HG03439 (cell line): ENCODE measurements at regions not wholly inside any gene's neighbourhood (a gene's known extent, or its start where the extent isn't known, plus 50 kb on each side); places are given as distances from the start of the nearest gene placed in this dataset.
"Not testable (repeated sequence)": the region's sequence is repeated elsewhere in the genome, so short reads cannot be mapped to it uniquely, and the experiment has no call there.

ENCODE experiments used
- ATAC-seq: cut with Tn5 transposase; IDR thresholded peaks from one replicate; pipeline ENCODE4 v1.9.1; 2021; ENCODE audit warnings: mild to moderate bottlenecking, moderate library complexity; ENCODE audit not compliant: unreplicated experiment

DNA sequence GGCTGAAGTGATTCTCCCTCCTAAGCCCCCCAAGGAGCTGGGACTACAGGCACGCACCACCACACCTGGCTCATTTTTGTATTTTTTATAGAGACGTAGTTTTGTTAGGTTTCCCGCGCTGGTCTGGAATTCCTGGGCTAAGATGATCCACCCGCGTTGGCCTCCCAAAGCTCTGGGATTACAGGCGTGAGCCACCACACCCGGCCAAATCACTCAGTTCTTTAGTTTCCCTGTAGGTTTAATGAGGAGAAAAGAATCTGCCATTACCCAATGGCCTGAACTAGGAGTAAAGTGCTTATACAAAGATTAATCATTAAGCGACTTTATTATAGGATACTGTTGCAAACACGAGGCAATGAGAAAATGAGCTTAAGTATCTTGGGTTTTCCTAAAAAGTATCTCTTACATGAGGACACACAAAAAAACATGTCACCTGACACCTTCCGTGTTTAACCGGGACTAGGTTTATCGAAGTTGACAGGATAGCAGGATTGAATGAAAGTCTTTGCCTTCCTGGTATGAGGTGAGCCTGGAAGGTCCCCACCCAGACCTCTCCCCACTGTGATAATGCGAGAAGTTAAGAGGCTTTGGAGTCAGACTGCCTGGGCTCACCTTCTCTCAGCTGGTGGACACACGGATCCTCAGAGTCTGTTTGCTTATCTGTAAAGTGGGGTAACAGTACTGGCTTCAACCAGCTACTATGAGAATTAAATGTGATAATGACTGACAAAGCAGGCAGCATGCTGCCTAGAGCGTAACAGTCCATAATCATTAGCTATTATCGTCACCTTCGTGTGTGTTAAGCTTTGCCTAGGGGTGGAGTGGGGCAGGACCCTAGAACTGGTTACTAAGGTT, 133.5 kb upstream of the KRAS start:
- ATAC-seq, result no peak

- no peak for ATAC-seq
These were observed 131.8 kb upstream of the KRAS start for GRCh38 chr12:25382311-25383106.

DNA sequence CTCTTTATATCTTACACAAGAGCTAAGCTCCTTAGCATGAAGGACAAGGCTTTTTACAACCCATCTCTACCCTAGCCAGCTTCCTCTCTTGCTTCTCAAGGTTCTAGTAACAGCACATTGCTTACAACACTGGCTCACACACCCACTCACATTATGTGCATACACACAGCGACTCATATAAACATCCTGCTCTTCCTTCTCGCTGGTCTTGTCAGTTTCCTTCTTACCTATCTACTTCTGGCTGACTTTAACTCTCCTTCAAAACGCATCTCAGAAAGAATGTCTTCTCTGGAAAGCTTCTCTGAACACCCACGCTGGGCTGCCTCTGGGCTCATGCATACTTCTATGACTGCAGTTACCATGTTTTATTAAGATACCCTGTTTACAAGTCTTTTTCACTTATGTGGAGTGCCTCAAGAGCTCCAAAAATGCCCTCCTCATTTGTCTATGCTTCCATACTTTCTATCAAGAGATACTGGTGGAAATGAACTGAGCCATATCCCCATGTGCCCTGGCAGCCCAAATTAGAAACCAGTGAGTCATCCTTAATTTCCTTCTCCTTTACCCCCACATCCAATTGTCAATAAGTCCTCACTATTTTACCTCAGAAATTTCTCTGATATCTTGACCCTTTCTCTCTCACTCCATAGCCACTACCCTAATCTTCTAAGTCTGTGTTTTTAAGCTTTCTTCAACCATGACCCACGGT, 126.9 kb upstream of the KRAS start:
- no peak for ATAC-seq

GRCh38 chr12:25376985-25377384, 126.3 kb upstream of the KRAS start:
- no peak for ATAC-seq

DNA sequence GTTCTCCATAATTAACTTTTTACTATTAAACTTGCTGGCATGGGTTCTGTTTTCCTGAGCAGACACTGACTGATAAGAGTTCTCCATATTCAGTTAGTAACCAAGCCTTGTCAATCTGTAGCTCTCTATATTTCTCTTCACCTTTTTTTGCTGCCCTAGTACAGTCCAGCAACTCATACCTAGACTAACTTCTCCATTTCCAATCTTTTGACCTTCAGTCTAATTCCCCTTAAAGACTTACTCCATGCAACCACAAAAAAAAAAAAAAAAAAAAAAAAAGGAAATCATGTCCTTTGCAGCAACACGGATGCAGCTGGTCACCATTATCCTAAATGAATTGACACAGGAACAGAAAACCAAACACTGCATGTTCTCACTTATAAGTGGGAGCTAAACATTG, 125.7 kb upstream of the KRAS start:
- ATAC-seq, result no peak

DNA sequence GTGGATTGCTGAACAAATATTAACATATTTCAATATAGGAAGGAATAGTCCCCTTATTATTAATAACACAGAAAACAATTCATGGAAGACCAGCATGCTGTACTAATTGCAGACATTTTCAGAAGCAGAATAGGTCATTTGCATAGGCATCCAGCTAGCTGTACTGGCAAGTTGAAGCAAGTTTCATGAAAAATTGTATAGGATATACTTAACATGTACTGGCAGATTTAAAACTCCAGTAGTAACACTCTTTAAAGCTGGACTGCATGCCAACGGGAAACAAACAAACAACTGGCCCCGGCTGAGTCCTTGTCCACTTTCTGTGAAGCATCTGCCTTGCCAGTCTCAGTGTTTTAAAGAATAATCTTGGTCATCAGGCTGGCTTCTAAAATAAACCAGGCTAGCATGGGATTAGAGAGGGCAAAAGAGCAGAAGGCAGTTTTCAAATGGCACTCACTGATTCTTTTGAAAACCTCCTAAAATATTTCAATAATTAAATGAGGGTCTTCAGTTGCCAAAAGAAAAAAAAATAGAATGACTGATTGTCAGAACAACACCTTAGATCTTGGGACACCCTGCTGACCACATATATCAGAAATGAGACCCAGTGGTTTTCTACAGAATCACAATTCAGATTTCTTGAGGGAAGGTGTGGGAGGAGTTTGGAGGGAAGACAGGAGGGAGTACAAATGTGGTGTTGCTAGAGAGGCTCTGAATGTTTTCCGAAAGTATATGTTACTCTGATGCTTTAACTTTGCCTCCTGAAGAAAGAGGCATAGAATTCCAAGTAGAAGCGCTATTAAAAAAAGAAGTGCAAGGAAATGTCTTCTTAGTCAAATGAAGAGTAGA, 122.5 kb upstream of the KRAS start:
- no peak for ATAC-seq

- no peak for ATAC-seq
These were observed 121.3 kb upstream of the KRAS start for GRCh38 chr12:25372002-25372401.

DNA sequence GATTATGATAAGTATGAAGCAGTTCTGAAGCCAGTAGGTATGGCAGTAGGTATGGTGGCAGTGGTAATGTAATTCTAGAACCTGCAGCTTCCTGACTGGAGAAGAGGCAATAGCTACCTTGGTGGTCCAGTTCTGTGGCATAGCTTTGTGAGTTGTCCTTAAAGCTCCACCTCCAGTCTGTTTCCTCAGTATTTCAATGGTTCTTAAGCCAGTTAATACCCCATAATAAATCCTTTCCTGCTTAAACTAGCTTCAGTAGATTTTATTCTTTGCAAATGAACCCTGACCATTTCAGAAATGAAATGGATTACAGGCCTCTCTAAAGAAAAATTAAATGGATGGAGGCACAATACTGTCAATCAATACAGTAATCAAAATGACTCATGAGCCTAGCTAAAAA, 117.8 kb upstream of the KRAS start:
- ATAC-seq, result no peak

GRCh38 chr12:25366122-25366521, 115.4 kb upstream of the KRAS start:
- ATAC-seq, result no peak

GRCh38 chr12:25365340-25365730, 114.6 kb upstream of the KRAS start:
- ATAC-seq, result no peak

DNA sequence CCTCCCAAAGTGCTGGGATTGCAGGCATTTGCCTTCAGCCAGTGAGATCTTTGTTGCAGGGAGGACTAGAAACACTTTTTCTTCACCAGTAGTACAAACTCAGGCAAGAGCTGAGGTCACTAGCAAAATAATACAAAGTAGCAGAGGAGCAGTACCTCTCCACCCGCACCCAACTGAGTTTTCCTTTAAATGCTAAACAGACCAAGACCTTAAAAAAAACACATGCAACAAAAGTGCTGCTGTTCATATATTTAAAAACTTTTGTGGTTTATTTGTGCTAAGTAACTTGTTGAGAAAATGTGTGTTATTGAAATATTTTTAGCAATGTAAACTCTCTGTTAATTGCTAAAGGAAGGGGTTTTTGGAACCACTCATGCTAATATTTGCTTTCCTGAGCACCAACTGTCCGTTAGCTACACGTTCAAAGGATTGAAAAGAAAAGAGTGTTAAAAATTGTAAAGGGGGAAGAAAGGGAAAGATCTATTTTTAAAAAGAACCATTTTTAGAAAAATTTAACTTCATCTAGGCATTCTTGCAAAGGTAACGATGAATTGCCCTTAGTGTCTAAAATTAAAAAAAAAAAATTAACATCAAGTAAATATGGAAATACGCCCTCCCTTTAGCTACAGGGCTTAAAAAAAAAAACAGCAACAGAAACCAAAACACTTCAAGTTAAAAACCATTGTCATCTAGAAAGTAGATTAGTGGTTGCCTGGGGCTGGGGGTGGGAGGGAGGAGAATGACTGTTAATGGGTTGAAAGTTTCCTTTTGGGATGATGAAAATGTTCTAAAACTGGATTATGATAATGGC, 114.0 kb upstream of the KRAS start:
- ATAC-seq, result peak; percentile 86

GRCh38 chr12:25362646-25363045, 111.9 kb upstream of the KRAS start:
- no peak for ATAC-seq

- ATAC-seq, result no peak
These were observed 110.8 kb upstream of the KRAS start for GRCh38 chr12:25361511-25361910.

GRCh38 chr12:25357595-25357994, 106.9 kb upstream of the KRAS start:
- ATAC-seq, result no peak

DNA sequence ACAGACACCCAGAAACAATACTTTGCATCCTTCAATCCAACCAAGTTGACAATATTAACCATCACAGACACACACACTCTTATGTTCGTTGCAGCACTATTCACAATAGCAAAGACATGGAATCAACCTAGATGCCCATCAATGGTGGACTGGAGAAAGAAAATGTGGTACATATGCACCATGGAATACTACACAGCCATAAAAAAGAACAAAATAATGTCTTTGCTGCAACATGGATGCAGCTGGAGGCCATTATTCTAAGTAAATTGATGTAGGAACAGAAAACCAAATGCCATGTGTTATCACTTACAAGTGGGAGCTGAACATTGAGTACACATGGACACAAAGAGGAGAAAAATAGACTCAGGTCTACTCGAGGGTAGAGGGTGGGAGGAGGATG, 102.2 kb upstream of the KRAS start:
- not testable (repeated sequence) for ATAC-seq

DNA sequence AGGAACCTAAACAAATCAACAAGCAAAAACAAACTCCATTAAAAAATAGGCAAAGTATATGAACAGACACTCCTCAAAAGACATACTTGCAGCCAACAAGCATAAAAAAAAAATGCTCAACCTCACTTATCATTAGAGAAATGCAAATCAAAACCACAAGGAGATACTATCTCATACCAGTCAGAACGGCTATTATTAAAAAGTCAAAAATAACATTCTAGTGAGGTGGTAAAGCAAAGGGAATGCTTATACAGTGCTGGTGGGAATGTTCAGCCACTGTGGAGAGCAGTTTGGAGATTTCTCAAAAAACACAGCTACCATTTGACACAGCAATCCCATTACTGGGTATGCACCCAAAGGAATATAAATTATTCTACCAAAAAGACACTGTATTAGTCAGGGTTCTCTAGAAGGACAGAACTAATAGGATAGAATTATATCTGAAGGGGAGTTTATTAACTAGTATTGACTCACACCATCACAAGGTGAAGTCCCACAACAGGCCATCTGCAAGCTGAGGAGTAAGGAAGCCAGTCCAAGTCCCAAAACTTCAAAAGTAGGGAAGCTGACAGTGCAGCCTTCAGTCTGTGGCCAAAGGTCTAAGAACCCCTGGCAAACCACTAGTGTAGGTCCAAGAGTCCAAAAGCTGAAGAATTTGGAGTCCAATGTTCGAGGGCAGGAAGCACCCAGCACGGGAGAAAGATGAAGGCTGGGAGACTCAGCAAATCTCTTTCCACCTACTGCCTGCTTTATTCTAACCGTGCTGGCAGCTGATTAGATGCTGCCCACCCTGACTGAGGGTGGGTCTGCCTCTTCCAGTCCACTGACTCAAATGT, 101.6 kb upstream of the KRAS start:
- ATAC-seq, result peak; percentile 79

DNA sequence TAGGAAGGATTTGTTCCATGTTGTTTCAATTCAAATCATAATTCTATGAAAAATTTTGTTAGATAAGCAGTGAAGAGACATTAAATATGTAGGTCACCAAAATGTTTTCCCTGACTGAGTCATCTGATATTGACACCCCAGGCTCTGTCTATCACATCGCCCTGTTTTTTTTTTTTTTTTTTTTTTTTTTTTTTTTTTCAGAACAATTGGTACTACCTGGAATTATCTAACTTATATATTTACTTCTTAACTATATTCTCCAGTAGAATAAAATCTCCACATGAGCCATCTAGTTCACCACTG, 97.8 kb upstream of the KRAS start:
- ATAC-seq, result no peak

DNA sequence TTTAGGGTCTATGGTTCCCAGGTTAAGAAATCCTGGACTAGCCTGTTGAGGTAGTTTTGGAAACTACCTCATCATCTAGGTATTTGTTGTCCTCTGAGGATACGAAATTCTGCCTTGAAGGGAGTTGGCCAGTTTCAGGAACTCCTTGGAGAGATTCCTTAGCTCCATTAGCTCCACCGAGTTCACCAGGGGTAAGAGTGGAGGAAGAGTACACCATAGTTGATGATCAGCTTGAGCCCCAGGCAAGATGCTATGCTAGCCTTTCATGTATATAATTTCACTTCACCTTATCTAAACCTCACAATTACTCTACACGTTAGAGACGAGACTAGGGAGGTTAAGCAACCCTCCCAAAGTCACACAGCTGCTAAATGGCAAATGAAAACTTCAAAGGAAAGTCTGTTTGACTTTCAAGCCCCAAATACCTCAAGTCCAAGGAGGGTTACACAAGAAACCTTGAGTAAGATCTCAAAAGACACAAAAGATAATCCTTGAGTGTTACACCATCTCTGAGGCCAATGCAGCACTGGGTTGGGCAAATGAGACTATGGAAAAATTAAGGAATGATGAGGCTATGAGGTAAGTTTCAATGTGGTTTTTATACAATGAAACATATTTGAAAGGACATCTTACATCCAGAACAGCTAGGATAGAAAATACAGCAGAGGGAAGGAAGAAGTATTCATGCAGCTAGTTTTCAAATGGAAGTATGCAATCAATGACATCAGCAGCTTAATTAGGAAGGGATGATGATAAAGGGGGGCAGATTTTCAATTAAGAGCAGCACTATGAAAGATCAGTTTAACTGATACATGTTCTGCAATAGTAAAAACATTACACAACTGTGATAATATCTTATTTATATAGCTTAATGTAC, 97.2 kb upstream of the KRAS start:
- no peak for ATAC-seq
